ENCODE measurements at regions not wholly inside any gene's neighbourhood (a gene's known extent, or its start where the extent isn't known, plus 50 kb on each side); places are given as distances from the start of the nearest gene placed in this dataset.

DNA sequence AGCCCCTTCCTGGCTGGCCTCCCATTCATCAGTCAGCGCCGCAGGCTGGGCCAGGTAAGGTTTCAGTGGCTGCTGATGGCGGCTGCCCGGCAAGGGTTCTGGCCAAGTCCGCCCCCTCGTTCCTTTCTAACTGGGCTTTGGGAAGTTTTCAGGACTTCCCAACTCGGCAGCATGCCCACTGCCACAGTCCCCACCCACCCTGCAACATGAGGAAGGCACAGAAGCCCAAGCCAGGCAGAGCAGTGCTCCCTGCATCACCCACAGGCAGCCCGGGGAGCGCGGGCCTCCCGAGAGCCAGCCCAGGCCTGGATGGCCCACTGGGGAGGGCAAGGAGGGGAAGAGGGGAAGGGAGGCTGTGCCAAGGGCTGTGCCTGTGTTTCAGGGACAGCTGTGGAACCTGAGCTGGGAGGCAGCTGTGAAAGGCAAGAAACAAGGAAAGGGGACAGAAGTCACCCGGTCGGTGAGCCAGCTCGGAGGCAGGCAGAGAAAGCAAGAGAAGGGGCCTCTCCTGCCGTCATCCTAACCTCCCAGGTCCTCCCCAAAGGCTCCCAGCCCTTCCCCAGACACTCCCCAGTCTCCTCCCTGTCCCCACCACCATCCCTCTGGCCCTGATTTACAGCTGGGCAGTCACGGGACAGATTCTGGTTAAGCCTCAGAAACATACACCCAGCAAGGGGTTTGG is 73.9 kb downstream of the CPN2 start:
- Histone ChIP-seq H3K36me3 (replicated peaks in 1 of 2; ENCODE audit: insufficient read depth in 1 of 2, low read depth in 2 of 2) (no peaks in the 10 kb centered on the region), H3K4me3 (no peak overlapping the region), H3K9me3 (no peaks in the 10 kb centered on the region), H3K4me1 (peaks cover 27% of the 10 kb centered on the region), H3K27me3 (no peaks in the 10 kb centered on the region), H3K27ac (peak overlapping the region; percentile 34 to 79 (median 71))
- peak; percentile 51 for ATAC-seq
- peak; percentile 35 to 56 (median 44) for DNase-seq
- TF ChIP-seq, protein P1, sequence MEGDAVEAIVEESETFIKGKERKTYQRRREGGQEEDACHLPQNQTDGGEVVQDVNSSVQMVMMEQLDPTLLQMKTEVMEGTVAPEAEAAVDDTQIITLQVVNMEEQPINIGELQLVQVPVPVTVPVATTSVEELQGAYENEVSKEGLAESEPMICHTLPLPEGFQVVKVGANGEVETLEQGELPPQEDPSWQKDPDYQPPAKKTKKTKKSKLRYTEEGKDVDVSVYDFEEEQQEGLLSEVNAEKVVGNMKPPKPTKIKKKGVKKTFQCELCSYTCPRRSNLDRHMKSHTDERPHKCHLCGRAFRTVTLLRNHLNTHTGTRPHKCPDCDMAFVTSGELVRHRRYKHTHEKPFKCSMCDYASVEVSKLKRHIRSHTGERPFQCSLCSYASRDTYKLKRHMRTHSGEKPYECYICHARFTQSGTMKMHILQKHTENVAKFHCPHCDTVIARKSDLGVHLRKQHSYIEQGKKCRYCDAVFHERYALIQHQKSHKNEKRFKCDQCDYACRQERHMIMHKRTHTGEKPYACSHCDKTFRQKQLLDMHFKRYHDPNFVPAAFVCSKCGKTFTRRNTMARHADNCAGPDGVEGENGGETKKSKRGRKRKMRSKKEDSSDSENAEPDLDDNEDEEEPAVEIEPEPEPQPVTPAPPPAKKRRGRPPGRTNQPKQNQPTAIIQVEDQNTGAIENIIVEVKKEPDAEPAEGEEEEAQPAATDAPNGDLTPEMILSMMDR (IDR thresholded peaks at IDR 0.05) = no peak
- peak in 2 of 3 donors; percentile 22 to 50 for TF ChIP-seq POLR2A (IDR thresholded peaks at IDR 0.05)
- WGBS, 2 donors = 57 to 63% methylated on average over 9 to 16 of the region's 16 CpGs
- intact Hi-C loops (cut with DNase I) = no loop called here

DNA sequence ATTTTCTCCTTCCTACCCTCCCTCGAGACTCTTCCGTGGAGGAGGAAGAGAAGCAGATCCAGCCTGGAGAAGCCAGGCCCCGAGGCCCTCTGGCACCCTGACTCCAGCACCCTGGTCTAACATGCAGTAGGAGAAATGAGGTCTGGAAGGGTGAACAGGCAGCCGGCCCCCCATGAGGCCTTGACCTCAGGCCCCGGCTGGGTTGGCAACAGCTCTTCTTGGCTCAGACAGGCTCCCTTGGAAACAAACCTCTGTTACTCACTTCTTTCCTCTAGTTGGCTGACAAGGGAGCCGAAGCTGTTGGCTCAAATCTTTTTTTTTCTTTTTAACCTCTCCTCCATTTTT is 73.4 kb downstream of the CPN2 start:
- TF ChIP-seq, protein P1 (IDR thresholded peaks at IDR 0.05) = no peak
- no peak for TF ChIP-seq POLR2A (IDR thresholded peaks at IDR 0.05)
- no peak overlapping the region for H3K4me3 ChIP-seq
- H3K36me3 ChIP-seq (replicated peaks in 1 of 2; ENCODE audit: insufficient read depth in 1 of 2, low read depth in 2 of 2) = no peaks in the 10 kb centered on the region
- DNase-seq = peak in 2 of 4 donors; percentile 43 to 45
- WGBS, 2 donors = 28 to 45% methylated on average over 6 of the region's 6 CpGs
- peaks cover 27% of the 10 kb centered on the region for H3K4me1 ChIP-seq
- peak; percentile 46 for ATAC-seq
- no peaks in the 10 kb centered on the region for H3K9me3 ChIP-seq
- peak overlapping the region; percentile 34 to 79 (median 71) for H3K27ac ChIP-seq
- intact Hi-C loops (cut with DNase I) = no loop called here
- H3K27me3 ChIP-seq = no peaks in the 10 kb centered on the region

DNA sequence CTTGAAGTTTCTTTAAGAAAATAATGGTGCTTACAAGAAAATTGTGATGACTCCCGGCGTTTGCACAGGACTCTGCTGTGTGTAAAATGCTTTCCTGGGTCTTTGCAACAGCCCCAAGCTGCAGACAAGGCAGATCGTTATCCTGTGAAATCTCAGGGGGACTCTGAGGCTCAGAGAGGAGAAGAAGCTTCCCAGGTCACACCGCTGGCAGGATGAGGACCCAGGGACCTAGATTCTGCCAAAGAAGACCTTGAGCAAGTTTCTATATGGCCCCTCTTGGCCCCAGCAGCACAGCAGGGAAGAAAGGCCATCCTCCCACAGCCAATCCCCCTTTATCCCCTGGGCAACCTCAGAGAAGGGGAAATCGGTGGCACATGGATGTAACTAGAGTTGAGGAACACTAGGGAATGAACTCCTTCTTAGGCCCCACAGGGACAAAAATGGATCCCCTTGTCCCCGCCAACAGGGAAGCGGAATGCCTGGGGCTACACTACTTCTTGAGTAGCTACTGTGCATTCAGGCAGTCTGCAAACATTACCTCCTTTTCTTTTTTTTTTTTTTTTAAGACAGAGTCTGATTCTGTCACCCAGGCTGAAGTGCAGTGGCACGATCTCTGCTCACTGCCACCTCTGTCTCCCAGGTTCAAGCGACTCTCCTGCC is 72.8 kb downstream of the CPN2 start:
- 83 to 85% methylated on average over 8 to 9 of the region's 9 CpGs for WGBS, 2 donors
- H3K4me3 ChIP-seq = no peak overlapping the region
- H3K4me1 ChIP-seq = peaks cover 27% of the 10 kb centered on the region
- H3K36me3 ChIP-seq (replicated peaks in 1 of 2; ENCODE audit: insufficient read depth in 1 of 2, low read depth in 2 of 2) = no peaks in the 10 kb centered on the region
- TF ChIP-seq, protein P1 (IDR thresholded peaks at IDR 0.05) = no peak
- no peak for TF ChIP-seq POLR2A (IDR thresholded peaks at IDR 0.05)
- H3K9me3 ChIP-seq = no peaks in the 10 kb centered on the region
- no peaks in the 10 kb centered on the region for H3K27me3 ChIP-seq
- intact Hi-C loops (cut with DNase I) = no loop called here
- DNase-seq (no peak), ATAC-seq (no peak)
- peak overlapping the region in 3 of 4 donors; percentile 66 to 79 (median 76) for H3K27ac ChIP-seq

DNA sequence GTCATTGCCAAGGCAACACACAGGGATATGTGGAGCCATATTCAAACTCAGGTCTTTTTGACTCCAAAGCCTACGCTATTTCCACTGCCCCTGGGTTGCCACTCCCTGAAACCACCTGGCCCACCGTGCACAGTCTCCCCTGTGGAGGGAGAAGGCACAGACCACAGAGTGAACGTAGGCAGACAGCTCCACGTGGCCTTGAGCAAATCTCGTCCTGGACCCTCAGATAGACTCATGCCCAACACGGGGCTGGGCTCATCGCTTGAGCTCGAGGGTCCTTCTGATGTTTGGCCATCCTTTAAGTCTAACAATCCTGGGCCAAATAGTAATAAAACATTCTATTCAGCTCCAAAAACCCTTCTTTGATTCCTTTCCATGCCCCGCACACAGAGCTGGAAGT is 72.0 kb downstream of the CPN2 start:
- TF ChIP-seq, protein P1 (IDR thresholded peaks at IDR 0.05) = no peak
- TF ChIP-seq POLR2A (IDR thresholded peaks at IDR 0.05) = no peak
- Histone ChIP-seq H3K4me3 (no peak overlapping the region), H3K4me1 (peaks cover 27% of the 10 kb centered on the region), H3K9me3 (no peaks in the 10 kb centered on the region), H3K27me3 (no peaks in the 10 kb centered on the region), H3K27ac (no peak overlapping the region), H3K36me3 (replicated peaks in 1 of 2; ENCODE audit: insufficient read depth in 1 of 2, low read depth in 2 of 2) (no peaks in the 10 kb centered on the region)
- 83 to 85% methylated on average over 9 of the region's 9 CpGs for WGBS, 2 donors
- intact Hi-C loops (cut with DNase I) = no loop called here
- DNase-seq (no peak), ATAC-seq (no peak)

Measured in body of pancreas (tissue), 4 donors.